GM12864 (cell line): ENCODE measurements at regions not wholly inside any gene's neighbourhood (a gene's known extent, or its start where the extent isn't known, plus 50 kb on each side); places are given as distances from the start of the nearest gene placed in this dataset.

Source experiments
- DNase-seq: peaks from one replicate; pipeline ENCODE4 v3.0.0-alpha.2; 2011; ENCODE audit warnings: low read depth
- H3K4me3 ChIP-seq: 2 replicates; pipeline ENCODE4 v1.5.1; 2011; ENCODE audit warnings: mild to moderate bottlenecking, low read depth, low read length, control low read depth
- TF ChIP-seq, protein P1 (sequence below): IDR thresholded peaks from 2 replicates; pipeline ENCODE4 v1.5.1; 2011; ENCODE audit warnings: low read depth, mild to moderate bottlenecking, moderate library complexity, low read length, control low read depth, inconsistent platforms; ENCODE audit errors: missing control alignments

GRCh38 chr4:85250852-85251251, 224.1 kb upstream of the ARHGAP24 start:
- TF ChIP-seq, protein P1, sequence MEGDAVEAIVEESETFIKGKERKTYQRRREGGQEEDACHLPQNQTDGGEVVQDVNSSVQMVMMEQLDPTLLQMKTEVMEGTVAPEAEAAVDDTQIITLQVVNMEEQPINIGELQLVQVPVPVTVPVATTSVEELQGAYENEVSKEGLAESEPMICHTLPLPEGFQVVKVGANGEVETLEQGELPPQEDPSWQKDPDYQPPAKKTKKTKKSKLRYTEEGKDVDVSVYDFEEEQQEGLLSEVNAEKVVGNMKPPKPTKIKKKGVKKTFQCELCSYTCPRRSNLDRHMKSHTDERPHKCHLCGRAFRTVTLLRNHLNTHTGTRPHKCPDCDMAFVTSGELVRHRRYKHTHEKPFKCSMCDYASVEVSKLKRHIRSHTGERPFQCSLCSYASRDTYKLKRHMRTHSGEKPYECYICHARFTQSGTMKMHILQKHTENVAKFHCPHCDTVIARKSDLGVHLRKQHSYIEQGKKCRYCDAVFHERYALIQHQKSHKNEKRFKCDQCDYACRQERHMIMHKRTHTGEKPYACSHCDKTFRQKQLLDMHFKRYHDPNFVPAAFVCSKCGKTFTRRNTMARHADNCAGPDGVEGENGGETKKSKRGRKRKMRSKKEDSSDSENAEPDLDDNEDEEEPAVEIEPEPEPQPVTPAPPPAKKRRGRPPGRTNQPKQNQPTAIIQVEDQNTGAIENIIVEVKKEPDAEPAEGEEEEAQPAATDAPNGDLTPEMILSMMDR: no peak
- H3K4me3 ChIP-seq: no peak overlapping the region
- no peak for DNase-seq

DNA sequence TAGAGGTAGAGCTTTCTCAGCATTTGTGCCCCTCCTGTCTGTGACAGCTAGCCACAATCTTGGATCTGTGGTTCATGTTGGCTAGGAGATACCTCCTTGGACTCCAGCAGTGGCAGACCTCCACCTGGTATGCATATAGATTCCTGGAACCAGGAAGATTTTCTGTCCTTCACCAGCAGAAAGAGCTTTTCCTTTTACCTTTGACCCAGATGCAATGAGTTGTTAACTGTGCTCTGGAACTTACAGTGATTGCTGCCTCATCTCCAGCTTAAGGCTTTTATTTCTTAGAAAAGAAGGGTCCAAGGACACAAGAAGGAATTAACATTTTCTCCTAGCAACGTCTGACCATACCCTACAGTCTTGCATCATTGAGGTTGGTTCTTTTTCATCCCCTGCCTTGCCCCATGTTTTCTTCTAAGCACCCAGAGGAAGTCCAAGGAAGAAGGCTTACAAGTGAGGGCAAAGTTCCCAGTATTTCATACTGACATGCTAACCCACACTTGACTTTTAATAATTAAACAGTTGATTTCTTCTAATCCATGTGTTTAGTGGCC, 217.1 kb upstream of the ARHGAP24 start:
- no peak for DNase-seq
- TF ChIP-seq, protein P1: no peak
- no peak overlapping the region for H3K4me3 ChIP-seq

- no peak for DNase-seq
- no peak overlapping the region for H3K4me3 ChIP-seq
- TF ChIP-seq, protein P1: no peak
Observed at GRCh38 chr4:85260064-85260463, 214.9 kb upstream of the ARHGAP24 start.

GRCh38 chr4:85265234-85265633, 209.7 kb upstream of the ARHGAP24 start:
- H3K4me3 ChIP-seq: no peak overlapping the region
- no peak for DNase-seq
- TF ChIP-seq, protein P1: no peak

- DNase-seq: no peak
- no peak overlapping the region for H3K4me3 ChIP-seq
- TF ChIP-seq, protein P1: no peak
Observed at GRCh38 chr4:85268188-85268587, 206.8 kb upstream of the ARHGAP24 start.

GRCh38 chr4:85268961-85269360, 206.0 kb upstream of the ARHGAP24 start:
- no peak for DNase-seq
- TF ChIP-seq, protein P1: no peak
- H3K4me3 ChIP-seq: no peak overlapping the region

DNA sequence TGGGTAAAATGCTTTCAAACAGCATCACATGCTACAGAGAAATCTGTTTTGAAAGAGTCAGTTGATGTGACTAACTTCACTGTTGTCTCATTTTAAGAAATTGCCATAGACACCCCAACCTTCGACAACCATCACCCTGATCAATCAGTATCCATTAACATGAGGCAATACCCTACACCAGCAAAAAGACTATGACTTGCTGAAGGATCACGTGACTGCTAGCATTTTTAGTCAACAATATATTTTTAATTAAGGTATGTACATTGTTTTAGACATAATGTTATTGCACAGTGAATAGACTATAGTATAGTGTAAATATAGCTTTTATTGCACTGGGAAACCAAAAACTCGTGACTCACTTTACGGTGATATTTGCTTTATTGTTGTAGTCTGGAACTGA, 200.0 kb upstream of the ARHGAP24 start:
- TF ChIP-seq, protein P1: no peak
- no peak for DNase-seq
- no peak overlapping the region for H3K4me3 ChIP-seq
